Body of pancreas (tissue), 4 donors: ENCODE measurements at regions not wholly inside any gene's neighbourhood (a gene's known extent, or its start where the extent isn't known, plus 50 kb on each side); places are given as distances from the start of the nearest gene placed in this dataset.

Experiments used
- POLR2A ChIP-seq, 3 donors: fragments of 450-650 bp; IDR thresholded peaks; one replicate each; pipeline ENCODE4 v1.6.1; 2016; ENCODE audit warnings: antibody characterized with exemption in 3 of 3, mild to moderate bottlenecking in 2 of 3
- TF ChIP-seq, protein P1 (sequence below), 7 experiments: fragments of 450-650 bp in 4 of 7; fragments of 200-600 bp in 3 of 7; sonication (generic) in 3 of 7; IDR thresholded peaks; one replicate each; pipeline ENCODE4 v1.5.1; 2016 to 2019; ENCODE audit warnings: antibody characterized with exemption in 7 of 7

GRCh38 chr4:177239878-177240277, 69.8 kb upstream of the NEIL3 start:
- TF ChIP-seq, protein P1, sequence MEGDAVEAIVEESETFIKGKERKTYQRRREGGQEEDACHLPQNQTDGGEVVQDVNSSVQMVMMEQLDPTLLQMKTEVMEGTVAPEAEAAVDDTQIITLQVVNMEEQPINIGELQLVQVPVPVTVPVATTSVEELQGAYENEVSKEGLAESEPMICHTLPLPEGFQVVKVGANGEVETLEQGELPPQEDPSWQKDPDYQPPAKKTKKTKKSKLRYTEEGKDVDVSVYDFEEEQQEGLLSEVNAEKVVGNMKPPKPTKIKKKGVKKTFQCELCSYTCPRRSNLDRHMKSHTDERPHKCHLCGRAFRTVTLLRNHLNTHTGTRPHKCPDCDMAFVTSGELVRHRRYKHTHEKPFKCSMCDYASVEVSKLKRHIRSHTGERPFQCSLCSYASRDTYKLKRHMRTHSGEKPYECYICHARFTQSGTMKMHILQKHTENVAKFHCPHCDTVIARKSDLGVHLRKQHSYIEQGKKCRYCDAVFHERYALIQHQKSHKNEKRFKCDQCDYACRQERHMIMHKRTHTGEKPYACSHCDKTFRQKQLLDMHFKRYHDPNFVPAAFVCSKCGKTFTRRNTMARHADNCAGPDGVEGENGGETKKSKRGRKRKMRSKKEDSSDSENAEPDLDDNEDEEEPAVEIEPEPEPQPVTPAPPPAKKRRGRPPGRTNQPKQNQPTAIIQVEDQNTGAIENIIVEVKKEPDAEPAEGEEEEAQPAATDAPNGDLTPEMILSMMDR (IDR thresholded peaks at IDR 0.05) = no peak
- no peak for TF ChIP-seq POLR2A (IDR thresholded peaks at IDR 0.05)
